A549 (cell line): ENCODE measurements at regions not wholly inside any gene's neighbourhood (a gene's known extent, or its start where the extent isn't known, plus 50 kb on each side); places are given as distances from the start of the nearest gene placed in this dataset.

Experiments
- BHLHE40 ChIP-seq: IDR thresholded peaks from 2 replicates; pipeline ENCODE4 v1.6.1; 2012; ENCODE audit warnings: low read depth, low read length, inconsistent platforms
- CTCF ChIP-seq: fragments of >200 bp; sonication (Bioruptor Twin); formaldehyde crosslinking; IDR thresholded peaks from 3 replicates; pipeline ENCODE4 v1.5.1; 2016
- ESRRA ChIP-seq: fragments of 150-350 bp; IDR thresholded peaks from 2 replicates; pipeline ENCODE4 v1.6.1; 2014; ENCODE audit warnings: mild to moderate bottlenecking, low read length, borderline replicate concordance
- POLR2A ChIP-seq: IDR thresholded peaks from 2 replicates; pipeline ENCODE4 v1.6.1; 2012; ENCODE audit warnings: mild to moderate bottlenecking, low read length
- SMC3 ChIP-seq: fragments of >200 bp; sonication (Bioruptor Twin); formaldehyde crosslinking; IDR thresholded peaks from 3 replicates; pipeline ENCODE4 v1.6.1; 2018; ENCODE audit warnings: inconsistent platforms

GRCh38 chrX:125694171-125694570 is 374.5 kb downstream of the TEX13C start:
- no peak for TF ChIP-seq CTCF
- no peak for TF ChIP-seq POLR2A
- no peak for TF ChIP-seq SMC3
- no peak for TF ChIP-seq ESRRA
- TF ChIP-seq BHLHE40 = no peak
